K562 (cell line): ENCODE measurements at regions not wholly inside any gene's neighbourhood (a gene's known extent, or its start where the extent isn't known, plus 50 kb on each side); places are given as distances from the start of the nearest gene placed in this dataset.
"Not testable (repeated sequence)": the region's sequence is repeated elsewhere in the genome, so short reads cannot be mapped to it uniquely, and the experiment has no call there.

ENCODE experiments used
- ATAC-seq: fragments of 200-7000 bp; cut with Tn5 transposase; 3 replicates; pipeline ENCODE4 v1.9.1; 2020; ENCODE audit warnings: moderate library complexity
- BruUV-seq: library from RNA; stranded (reverse); fragments of 400-500 nt; replicated peaks from 2 replicates; lab custom pipeline; 2021; lab: Mats Ljungman, UMichigan
- CTCF ChIA-PET: fragments of 300-600 bp; formaldehyde crosslinking; extraction: SDS; loops from one replicate; lab custom pipeline; 2021; ENCODE audit warnings: low intra/inter-chr PET ratio; lab: Yijun Ruan, JAX
- POLR2A ChIA-PET: fragments of 300-600, 350-650 bp; sonication (Branson Sonifier 250); formaldehyde crosslinking; extraction: SDS; loops from one replicate; lab custom pipeline; 2021; ENCODE audit warnings: antibody characterized with exemption, inconsistent platforms; lab: Yijun Ruan, JAX
- DNase-seq, 4 experiments: peaks; one replicate each; pipeline versions ENCODE4 v3.0.0 to v3.0.0-alpha.2; 2011 to 2018; ENCODE audit warnings: low spot score in 3 of 4, mixed read lengths in 3 of 4; ENCODE audit errors: extremely low read depth in 1 of 4
- FAIRE-seq: peaks from 2 replicates; lab custom pipeline; 2011; peaks lifted over from hg19 to GRCh38; lab: Jason Lieb, UNC
- H2AFZ ChIP-seq: 2 replicates; pipeline ENCODE4 v1.6.0; 2011; ENCODE audit warnings: low read depth, low read length, control low read depth, inconsistent platforms
- H3K27ac ChIP-seq: fragments of 200-600 bp; 3 replicates; pipeline ENCODE4 v1.8.0; 2011; ENCODE audit warnings: low read depth, mild to moderate bottlenecking, control low read depth, inconsistent platforms, low read length, moderate library complexity, mixed read lengths; ENCODE audit errors: extremely low read depth
- H3K27me3 ChIP-seq, 2 experiments: fragments of 300-600 bp in 1 of 2; 2 replicates in 1 of 2; 3 replicates in 1 of 2; pipeline versions ENCODE4 v1.6.0 to v1.8.0; 2011; ENCODE audit warnings: inconsistent platforms in 2 of 2, low read length in 2 of 2, mild to moderate bottlenecking in 1 of 2, mixed read lengths in 1 of 2, moderate library complexity in 1 of 2; ENCODE audit not compliant: control insufficient read depth in 2 of 2, insufficient read depth in 2 of 2
- H3K36me3 ChIP-seq: fragments of 300-600 bp; 3 replicates; pipeline ENCODE4 v1.8.0; 2011; ENCODE audit warnings: mild to moderate bottlenecking, low read length, inconsistent platforms; ENCODE audit not compliant: control insufficient read depth, insufficient read depth
- H3K4me1 ChIP-seq, 2 experiments: fragments of 200-600 bp in 1 of 2; replicated peaks in 1 of 2; 2 replicates in 1 of 2; 3 replicates in 1 of 2; pipeline versions ENCODE4 v1.5.1 to v1.8.0; 2011; ENCODE audit warnings: inconsistent platforms in 2 of 2, low read length in 2 of 2, mild to moderate bottlenecking in 1 of 2, mixed read lengths in 1 of 2, moderate library complexity in 1 of 2; ENCODE audit not compliant: control insufficient read depth in 2 of 2, insufficient read depth in 2 of 2
- H3K4me2 ChIP-seq: 2 replicates; pipeline ENCODE4 v1.6.1; 2011; ENCODE audit warnings: low read length, control low read depth, inconsistent platforms, mixed read lengths; ENCODE audit not compliant: insufficient read depth
- H3K4me3 ChIP-seq: fragments of 200-600 bp; sonication (generic), shearing (Covaris generic); 2 replicates; pipeline ENCODE4 v1.5.1; 2016; ENCODE audit warnings: control low read depth, inconsistent platforms
- H3K79me2 ChIP-seq: fragments of 200-600 bp; 3 replicates; pipeline ENCODE4 v1.8.0; 2011; ENCODE audit warnings: low read length, inconsistent platforms; ENCODE audit not compliant: control insufficient read depth, insufficient read depth
- H3K9ac ChIP-seq, 2 experiments: 2 replicates each; pipeline versions ENCODE4 v1.6.0 to v1.6.1; 2011; ENCODE audit warnings: low read depth in 2 of 2, low read length in 2 of 2, control low read depth in 1 of 2, inconsistent platforms in 1 of 2, mild to moderate bottlenecking in 1 of 2, mixed read lengths in 1 of 2; ENCODE audit not compliant: insufficient read depth in 1 of 2
- H3K9me1 ChIP-seq: one replicate; pipeline ENCODE4 v1.6.0; 2011; ENCODE audit warnings: inconsistent platforms, mild to moderate bottlenecking, low read length, moderate library complexity; ENCODE audit not compliant: control insufficient read depth, insufficient read depth
- H3K9me3 ChIP-seq: replicated peaks from 2 replicates; pipeline ENCODE4 v1.5.1; 2011; ENCODE audit warnings: low read depth, low read length, inconsistent platforms; ENCODE audit not compliant: control insufficient read depth, insufficient read depth
- H4K20me1 ChIP-seq: replicated peaks from 2 replicates; pipeline ENCODE4 v1.6.1; 2011; ENCODE audit warnings: low read length, inconsistent platforms, mixed read lengths; ENCODE audit not compliant: control insufficient read depth, insufficient read depth
- ZNF507 ChIP-seq: conservative IDR thresholded peaks from 2 replicates; pipeline ENCODE4 v1.6.1; 2017; ENCODE audit warnings: missing genetic modification characterization, missing compliant biosample characterization
- WGBS: fragments of 100-300 bp; shearing (Covaris generic); methylation state at CpG from one replicate; pipeline ENCODE4 v1.1.6; 2016; ENCODE audit warnings: low coverage, mixed read lengths; ENCODE audit not compliant: insufficient coverage; ENCODE audit errors: missing lambda C conversion rate; 5-methylcytosine and 5-hydroxymethylcytosine counted together
- in situ Hi-C: fragments of 300-500 bp; cut with MboI; formaldehyde crosslinking; loops from 4 replicates; pipeline ENCODE4 v1.15.0; 2018; ENCODE audit warnings: inconsistent platforms, mixed read lengths
- intact Hi-C: fragments of 100-400 bp; cut with micrococcal nuclease; formaldehyde crosslinking; loops from 2 replicates; pipeline ENCODE4 v1.14.2; 2022

DNA sequence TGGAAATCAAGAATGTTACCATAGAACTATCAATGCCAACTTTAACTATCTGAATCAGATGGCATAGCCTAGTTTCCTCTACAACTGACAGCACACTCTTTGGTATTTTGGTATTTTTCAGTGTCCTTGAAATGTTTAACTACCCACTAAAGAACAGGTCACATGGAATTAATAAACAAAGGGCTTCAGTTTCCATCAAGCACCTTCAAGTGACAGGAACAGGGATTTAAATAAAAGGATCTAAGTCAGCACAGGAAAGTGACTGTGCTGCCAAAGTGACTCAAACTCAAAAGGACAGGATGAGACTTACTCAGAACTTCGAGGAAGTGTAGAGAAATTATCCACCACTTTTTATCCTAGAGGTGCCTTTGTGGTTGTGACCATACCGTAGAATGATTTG is 117.7 kb downstream of the FAM72C start:
- not testable (repeated sequence) for ATAC-seq

DNA sequence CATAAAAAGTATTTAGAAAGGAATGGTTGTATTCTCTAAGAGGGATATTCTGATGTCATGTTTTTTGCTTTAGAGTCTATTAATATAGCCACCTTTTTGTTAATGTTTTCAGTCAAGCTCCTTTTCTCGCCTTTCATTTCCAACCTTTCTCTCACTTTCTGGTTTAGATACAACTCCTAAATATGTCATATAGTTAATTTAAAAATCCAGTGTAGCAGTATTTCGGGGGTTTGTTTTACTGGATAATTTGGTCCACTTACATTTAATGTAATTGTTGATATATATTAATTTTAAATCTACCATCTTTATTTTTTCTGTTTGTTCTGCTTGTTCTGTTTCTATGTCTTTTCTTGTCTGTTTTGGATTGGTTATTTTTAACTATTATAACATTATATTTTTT is 121.1 kb downstream of the FAM72C start:
- FAIRE-seq: not testable (repeated sequence)
- peak; percentile 93 for TF ChIP-seq ZNF507 (tag)
- TF ChIP-seq, all 486 proteins: peak for 1; not testable (repeated sequence) for 485
- BruUV-seq: not testable (repeated sequence)

More for the DNA sequence above, 117.7 kb downstream of the FAM72C start:
- FAIRE-seq, H3K27me3 ChIP-seq, H3K36me3 ChIP-seq, CTCF ChIA-PET, H3K4me3 ChIP-seq, H3K9ac ChIP-seq, H2AFZ ChIP-seq, intact Hi-C loops, H3K79me2 ChIP-seq, in situ Hi-C loops, BruUV-seq, H3K9me1 ChIP-seq, H3K27ac ChIP-seq, DNase-seq, H3K4me2 ChIP-seq, H3K4me1 ChIP-seq, H3K9me3 ChIP-seq, H4K20me1 ChIP-seq, POLR2A ChIA-PET: not testable (repeated sequence)
- WGBS: 0% methylated on average over 1 of the region's 2 CpGs

DNA sequence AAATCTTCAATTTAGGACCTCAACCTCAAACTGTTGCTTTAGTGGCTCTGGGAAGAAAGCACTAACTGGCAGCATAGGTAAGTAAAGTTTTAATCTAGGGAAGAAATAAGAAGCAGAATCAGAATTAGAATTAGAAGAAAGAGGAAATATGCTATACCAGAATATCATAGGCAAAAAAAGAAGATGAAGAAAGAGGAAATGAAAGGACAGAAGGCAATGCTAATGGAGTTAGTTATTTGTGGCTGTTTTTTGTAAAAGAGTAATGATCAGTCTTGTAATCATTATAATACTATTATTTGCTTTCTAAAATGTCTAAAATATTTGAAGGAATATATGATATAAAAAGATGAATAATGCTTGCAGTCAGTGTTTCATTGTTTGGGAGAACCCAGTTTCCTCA is 122.9 kb downstream of the FAM72C start:
- H3K4me1 ChIP-seq, H4K20me1 ChIP-seq, H3K27ac ChIP-seq, H3K27me3 ChIP-seq, H2AFZ ChIP-seq, CTCF ChIA-PET, FAIRE-seq, ATAC-seq, H3K9me3 ChIP-seq, H3K36me3 ChIP-seq, H3K4me3 ChIP-seq, intact Hi-C loops, POLR2A ChIA-PET, H3K9ac ChIP-seq, BruUV-seq, DNase-seq, H3K79me2 ChIP-seq, H3K4me2 ChIP-seq, H3K9me1 ChIP-seq, in situ Hi-C loops: not testable (repeated sequence)

More for the DNA sequence above, 121.1 kb downstream of the FAM72C start:
- H4K20me1 ChIP-seq, DNase-seq, POLR2A ChIA-PET, intact Hi-C loops, H3K9ac ChIP-seq, ATAC-seq, H2AFZ ChIP-seq, H3K27me3 ChIP-seq, CTCF ChIA-PET, H3K9me3 ChIP-seq, H3K4me3 ChIP-seq, H3K9me1 ChIP-seq, H3K36me3 ChIP-seq, in situ Hi-C loops, H3K27ac ChIP-seq, H3K4me1 ChIP-seq, H3K79me2 ChIP-seq, H3K4me2 ChIP-seq: not testable (repeated sequence)
- 13% methylated on average over 1 of the region's 2 CpGs for WGBS

DNA sequence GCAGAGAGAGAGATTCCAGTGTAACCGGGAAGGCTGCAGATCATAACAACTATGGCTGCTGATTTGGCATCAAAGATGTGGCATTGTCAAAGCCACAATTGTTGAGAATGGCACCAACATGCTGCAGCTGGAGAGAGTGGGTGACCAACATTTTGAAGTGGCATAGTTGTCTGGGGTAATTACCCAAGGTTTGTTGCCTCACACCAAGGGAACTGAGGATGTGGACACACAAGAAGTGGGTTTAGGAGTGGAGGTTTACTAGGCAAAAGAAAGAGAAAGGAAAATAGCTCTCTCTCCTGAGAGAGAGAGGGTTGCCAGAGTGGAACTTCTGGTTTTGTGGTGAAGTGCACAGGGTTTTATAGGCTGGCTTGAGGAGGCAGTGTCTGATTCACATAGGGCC is 126.6 kb downstream of the FAM72C start:
- ATAC-seq, CTCF ChIA-PET, H3K27ac ChIP-seq, H3K36me3 ChIP-seq, H3K9me3 ChIP-seq, H3K4me1 ChIP-seq, H3K4me3 ChIP-seq, H3K79me2 ChIP-seq, intact Hi-C loops, POLR2A ChIA-PET, H3K9me1 ChIP-seq, H4K20me1 ChIP-seq, FAIRE-seq, H2AFZ ChIP-seq, DNase-seq, in situ Hi-C loops, BruUV-seq, H3K9ac ChIP-seq, H3K27me3 ChIP-seq, H3K4me2 ChIP-seq: not testable (repeated sequence)
- no CpG with 5 or more reads among the region's 1 CpG for WGBS
